RCC 7860 (cell line): ENCODE measurements at regions not wholly inside any gene's neighbourhood (a gene's known extent, or its start where the extent isn't known, plus 50 kb on each side); places are given as distances from the start of the nearest gene placed in this dataset.

Experiments used
- DNase-seq: peaks from one replicate; pipeline ENCODE4 v3.0.0-alpha.2; 2015; ENCODE audit warnings: low spot score
- FAIRE-seq: peaks from 2 replicates; lab custom pipeline; 2012; peaks lifted over from hg19 to GRCh38; lab: Jason Lieb, UNC

DNA sequence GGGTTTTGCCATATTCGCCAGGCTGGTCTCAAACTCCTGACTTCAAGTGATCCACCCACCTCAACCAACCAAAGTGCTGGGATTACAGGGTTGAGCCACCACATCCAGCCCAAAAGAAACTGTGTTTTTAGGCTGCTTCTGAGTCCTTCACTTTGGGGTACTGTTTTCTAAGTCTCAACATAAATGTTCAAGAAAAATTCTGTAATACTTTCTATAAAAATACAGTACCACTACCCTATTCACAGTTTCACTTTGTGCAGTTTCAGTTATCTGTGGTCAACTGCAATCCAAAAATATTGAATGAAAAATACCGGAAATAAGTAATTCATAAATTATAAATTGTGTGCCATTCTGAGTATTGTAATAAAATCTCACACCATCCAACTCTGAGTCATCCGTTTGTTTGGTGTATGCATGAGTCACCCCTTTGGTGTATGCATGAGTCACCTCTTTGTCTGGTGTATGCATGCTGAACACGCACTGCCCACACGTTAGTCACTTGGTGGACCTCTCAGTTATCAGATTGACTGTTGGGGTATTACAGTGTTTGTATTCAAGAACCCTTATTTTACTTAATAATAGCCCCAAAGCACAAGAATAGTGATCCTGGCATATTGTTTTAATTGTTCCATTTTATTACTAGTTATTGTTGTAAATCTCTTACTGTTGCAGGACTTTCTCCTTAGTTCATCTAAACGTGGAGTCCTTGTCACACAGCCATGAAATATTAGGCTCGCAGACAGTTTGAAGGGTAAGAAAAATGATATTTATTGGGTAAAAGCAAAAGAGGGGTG lies 190.2 kb downstream of the FSCB start:
- FAIRE-seq (peak; percentile 94), DNase-seq (peak; percentile 85)

DNA sequence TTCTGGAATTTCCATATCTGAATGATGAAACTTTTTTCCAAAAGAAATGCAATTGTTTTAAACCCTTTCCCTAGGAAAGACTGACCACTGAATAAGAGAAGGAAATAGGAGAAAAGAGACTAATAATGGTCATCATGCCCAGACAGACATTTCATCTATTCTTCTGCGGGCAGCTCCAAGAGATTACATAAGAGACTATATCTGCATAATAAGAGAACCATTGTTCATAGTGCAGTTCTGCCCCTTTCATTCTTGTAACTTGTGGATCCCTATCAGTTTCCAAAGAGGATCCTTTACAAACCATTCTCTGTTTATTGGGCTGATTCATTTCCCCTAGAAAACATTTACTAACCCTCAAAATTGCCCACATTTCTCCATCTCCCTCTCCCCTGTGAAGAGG lies 197.8 kb downstream of the FSCB start:
- no peak for DNase-seq
- no peak for FAIRE-seq

DNA sequence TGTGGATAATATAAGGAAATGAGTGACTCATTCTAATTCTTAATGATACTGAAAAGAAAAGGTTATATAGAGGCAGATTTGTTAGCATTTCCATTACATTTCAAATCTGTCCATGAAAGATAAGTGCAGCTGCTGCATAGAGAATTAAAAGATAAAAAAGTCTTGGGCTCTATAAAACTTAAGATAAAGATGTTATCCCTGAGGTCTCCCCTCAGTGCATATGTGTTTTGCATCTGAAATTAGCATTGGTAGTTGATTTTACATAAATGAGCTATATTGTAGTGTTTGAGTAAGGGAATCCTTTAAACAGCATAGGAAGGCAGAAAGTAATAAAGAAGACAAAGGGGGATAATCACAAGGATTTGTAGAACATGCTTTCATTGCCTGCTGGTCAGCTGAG lies 206.2 kb downstream of the FSCB start:
- no peak for FAIRE-seq
- DNase-seq, result no peak

GRCh38 chr14:44297437-44297836 lies 209.6 kb downstream of the FSCB start:
- FAIRE-seq (no peak), DNase-seq (no peak)

- FAIRE-seq, result no peak
- no peak for DNase-seq
Measured at GRCh38 chr14:44291366-44291915, 215.6 kb downstream of the FSCB start.

- FAIRE-seq (no peak), DNase-seq (no peak)
Measured at GRCh38 chr14:44287858-44288257, 219.2 kb downstream of the FSCB start.

GRCh38 chr14:44286201-44286600 lies 220.9 kb downstream of the FSCB start:
- no peak for FAIRE-seq
- no peak for DNase-seq

DNA sequence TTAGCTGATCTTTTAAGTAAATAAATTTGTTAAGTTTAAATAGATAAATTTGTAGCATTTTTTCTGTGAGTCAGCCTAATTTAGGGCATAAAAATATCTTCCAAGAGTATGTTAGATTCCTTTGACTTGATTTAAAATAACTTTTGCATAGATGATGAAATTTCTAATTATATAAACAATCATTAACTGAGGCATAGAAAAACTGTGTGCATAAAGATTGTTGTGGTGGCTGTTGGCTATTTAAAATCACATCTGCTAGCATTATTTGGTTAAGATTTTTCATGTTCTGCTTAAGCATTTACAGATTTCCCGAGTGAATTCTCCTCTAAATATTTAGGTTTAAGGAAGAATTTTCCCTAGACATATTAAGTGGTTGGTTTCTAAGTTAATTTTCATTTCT lies 223.2 kb downstream of the FSCB start:
- DNase-seq (no peak), FAIRE-seq (no peak)

DNA sequence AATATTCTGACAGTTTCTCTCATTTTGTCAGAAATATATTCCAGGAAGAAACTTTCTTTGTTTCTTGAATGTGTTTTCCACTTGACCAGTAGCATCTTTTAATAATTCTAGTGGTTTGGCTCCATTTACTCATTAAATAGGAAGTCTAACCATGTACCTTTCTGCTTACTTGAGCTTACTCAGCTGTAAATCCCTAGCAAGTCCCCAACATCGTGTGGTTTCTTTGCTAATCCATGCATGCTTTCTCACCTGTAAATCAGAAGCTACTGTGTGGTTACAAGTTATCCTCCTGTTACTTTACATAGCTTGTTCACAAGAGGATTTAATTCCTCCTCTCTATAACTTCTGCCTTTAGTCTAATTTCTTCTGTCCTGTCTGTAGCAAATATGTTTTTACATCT lies 227.7 kb downstream of the FSCB start:
- DNase-seq, result no peak

DNA sequence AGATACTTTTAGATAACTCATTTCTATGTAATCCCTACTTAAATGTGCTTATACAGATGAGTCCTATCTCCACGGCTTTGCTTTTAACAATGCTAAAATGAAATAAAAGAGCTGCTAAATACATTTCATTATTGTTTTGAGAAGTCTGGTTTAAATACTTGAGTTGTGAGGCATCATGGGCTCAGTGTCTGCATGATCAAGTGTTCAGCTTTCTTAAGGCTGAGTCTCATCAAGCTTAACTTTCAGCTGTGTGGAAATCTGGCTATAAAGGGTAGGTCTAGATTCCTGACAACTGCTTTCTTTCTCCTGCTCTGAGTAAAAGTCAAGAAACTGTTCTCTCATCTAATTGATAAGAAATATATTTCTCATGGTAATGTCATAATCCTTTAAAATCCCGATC lies 235.4 kb downstream of the FSCB start:
- FAIRE-seq (no peak), DNase-seq (no peak)

More for the DNA sequence above, 227.7 kb downstream of the FSCB start:
- FAIRE-seq, result peak; percentile 82

- no peak for DNase-seq
- no peak for FAIRE-seq
Measured at GRCh38 chr14:44271006-44271405, 236.1 kb downstream of the FSCB start.

- DNase-seq (no peak), FAIRE-seq (no peak)
Measured at GRCh38 chr14:44265246-44265645, 241.8 kb downstream of the FSCB start.

GRCh38 chr14:44215660-44216059 lies 291.4 kb downstream of the FSCB start:
- FAIRE-seq (no peak), DNase-seq (no peak)

GRCh38 chr14:44211718-44212117 lies 295.4 kb downstream of the FSCB start:
- no peak for DNase-seq
- FAIRE-seq, result no peak

DNA sequence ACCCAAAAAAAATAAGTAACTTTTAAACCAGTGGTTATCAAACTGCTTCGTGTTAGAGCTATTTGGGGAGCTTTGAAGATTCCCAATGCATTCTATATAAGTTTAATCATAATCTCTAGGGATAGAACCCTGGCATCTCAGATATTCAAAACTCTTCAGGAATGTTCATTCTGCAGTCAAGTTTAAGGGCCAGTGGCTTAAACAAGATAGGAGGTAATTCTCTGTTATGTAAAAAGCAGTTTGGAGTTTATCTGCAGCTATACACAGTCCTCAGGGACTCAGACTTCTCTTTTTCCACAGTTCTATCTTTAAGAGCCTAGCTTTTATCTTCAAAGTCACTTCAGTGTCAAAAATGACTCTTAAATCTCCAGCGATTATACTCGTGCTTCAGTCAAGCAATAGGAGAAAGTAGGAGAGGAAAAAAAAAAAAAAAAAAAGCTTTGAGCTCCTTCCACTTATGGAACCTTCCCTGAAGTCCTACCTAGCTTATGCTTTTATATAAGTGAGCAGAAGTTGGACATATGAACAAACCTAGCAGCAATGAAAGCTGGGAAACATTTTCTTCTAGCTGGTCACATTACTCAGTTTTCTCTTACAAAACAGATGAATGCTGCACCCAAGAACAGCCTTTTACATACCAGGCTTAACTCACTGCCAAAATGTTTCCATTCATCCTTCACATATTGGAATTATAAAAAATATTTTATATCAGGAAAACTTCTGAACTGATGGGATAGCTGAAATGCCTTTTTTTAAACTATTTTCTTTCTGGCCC lies 302.8 kb downstream of the FSCB start:
- DNase-seq (peak; percentile 16), FAIRE-seq (no peak)

- FAIRE-seq (no peak), DNase-seq (no peak)
Measured at GRCh38 chr14:44180975-44181374, 326.1 kb downstream of the FSCB start.

GRCh38 chr14:44170556-44170955 lies 336.5 kb downstream of the FSCB start:
- no peak for FAIRE-seq
- no peak for DNase-seq

DNA sequence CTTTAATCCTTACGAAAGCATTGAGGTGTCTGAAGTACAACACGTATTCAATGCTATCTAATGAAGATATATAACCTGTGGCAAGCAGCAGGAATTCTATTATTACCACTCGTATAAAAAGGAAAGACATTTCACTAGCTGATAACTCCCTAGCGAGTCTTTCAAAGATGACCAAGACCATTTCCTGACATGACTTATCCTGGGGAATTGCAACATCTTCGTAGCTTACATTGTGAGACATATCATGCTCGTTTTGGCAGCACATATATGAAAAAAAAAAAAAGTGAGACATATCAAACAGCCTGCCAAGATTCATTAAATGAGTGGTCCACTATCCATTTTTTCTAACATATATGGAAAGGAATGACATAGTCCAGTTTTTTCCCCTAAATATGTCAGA lies 337.0 kb downstream of the FSCB start:
- FAIRE-seq, result no peak
- no peak for DNase-seq

DNA sequence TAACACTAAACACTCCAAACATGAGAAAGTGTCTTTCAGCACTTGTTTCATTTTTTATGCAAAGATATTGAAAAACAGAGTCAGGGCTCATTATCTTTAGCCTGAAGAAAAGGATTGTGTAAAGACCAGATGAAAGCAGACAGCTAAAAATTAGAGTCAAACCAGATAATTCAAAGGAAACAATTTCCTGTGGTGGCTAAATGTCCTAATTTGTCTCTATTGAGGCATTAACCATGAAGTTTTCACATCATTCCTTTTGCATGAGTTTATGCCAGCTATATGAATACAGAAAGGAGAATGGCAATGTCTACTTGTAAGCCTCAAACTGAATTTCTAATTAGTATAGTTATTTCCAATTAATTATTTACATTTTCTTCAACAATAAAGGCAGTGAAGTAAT lies 338.5 kb downstream of the FSCB start:
- no peak for DNase-seq
- FAIRE-seq, result no peak

DNA sequence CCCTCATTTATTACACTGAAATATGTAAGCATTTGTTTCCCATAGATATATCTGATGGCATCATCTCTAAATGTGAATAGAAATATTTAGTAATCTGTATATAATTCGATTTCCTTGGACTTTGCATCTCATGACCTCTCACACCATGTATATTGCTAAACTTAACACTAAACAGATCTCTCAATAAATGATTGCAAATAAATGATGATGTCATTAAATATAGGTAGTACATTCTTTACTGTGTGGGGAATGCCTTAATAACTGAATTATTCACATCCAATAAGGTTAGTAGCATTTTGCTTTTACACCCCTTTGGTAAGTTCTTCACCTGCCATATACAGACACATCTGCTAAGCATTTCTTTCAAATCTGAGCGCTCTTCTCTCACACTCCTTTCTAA lies 340.5 kb downstream of the FSCB start:
- no peak for FAIRE-seq

DNA sequence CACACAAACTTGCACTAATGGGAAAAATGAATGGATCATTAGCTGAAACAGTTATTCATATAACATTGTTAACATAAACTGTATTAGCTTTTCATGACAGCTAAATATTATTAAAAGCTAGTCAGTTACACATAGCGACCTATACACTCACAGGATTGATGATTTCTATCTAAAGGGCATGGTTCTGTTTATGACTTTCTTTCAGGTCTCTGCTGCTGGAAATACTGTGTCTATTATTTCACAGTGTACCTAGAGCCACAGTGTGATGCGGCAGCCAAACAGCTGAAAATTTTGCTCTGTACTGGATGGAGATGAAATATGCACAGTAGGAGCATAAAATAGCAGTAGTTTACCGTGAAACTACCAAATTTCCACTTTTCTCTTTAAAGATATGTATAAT lies 341.1 kb downstream of the FSCB start:
- DNase-seq, result no peak
- FAIRE-seq, result no peak

More for the DNA sequence above, 340.5 kb downstream of the FSCB start:
- no peak for DNase-seq

GRCh38 chr14:44165286-44165685 lies 341.8 kb downstream of the FSCB start:
- no peak for FAIRE-seq
- no peak for DNase-seq
